ENCODE measurements at regions not wholly inside any gene's neighbourhood (a gene's known extent, or its start where the extent isn't known, plus 50 kb on each side); places are given as distances from the start of the nearest gene placed in this dataset.

GRCh38 chr5:155905364-155905763, 421.6 kb upstream of the SGCD start:
- H3K4me1 ChIP-seq (ENCODE audit: control insufficient read depth in 2 of 2, insufficient read depth in 1 of 2, low read depth in 1 of 2, low read length in 2 of 2): no peaks in the 10 kb centered on the region
- H2BK5ac ChIP-seq (ENCODE audit: low read length): no peak overlapping the region
- H3K4me3 ChIP-seq (ENCODE audit: low read length in 2 of 2): no peak overlapping the region
- WGBS, 2 donors (ENCODE audit: extremely low coverage in 2 of 2, insufficient read length in 2 of 2, insufficient replicate concordance in 1 of 2): no CpG with 5 or more reads among the region's 3 CpGs
- H3K27ac ChIP-seq (replicated peaks; ENCODE audit: low read length): no peak overlapping the region
- H3K79me1 ChIP-seq (ENCODE audit: low read depth, low read length): no peaks in the 10 kb centered on the region
- no peak overlapping the region for H2AFZ ChIP-seq (ENCODE audit: low read length)
- no peak overlapping the region for H4K91ac ChIP-seq (ENCODE audit: low read depth, low read length, poor library complexity)
- no peaks in the 10 kb centered on the region for H3K27me3 ChIP-seq (ENCODE audit: control insufficient read depth in 3 of 3, insufficient read depth in 3 of 3, low read depth in 1 of 3, low read length in 3 of 3)
- no peak for DNase-seq (ENCODE audit: low spot score)
- H3K4ac ChIP-seq (ENCODE audit: low read length): no peak overlapping the region
- H3K36me3 ChIP-seq (replicated peaks in 1 of 2; ENCODE audit: control insufficient read depth in 2 of 2, insufficient read depth in 2 of 2, low read length in 2 of 2): no peaks in the 10 kb centered on the region
- no peak overlapping the region for H2AK5ac ChIP-seq (ENCODE audit: low read depth, low read length)
- no peak overlapping the region for H3K14ac ChIP-seq (ENCODE audit: low read length)
- no peak overlapping the region for H3K23ac ChIP-seq (ENCODE audit: low read depth, low read length, poor library complexity)
- no peak overlapping the region for H3K4me2 ChIP-seq (ENCODE audit: insufficient read depth, low read length, poor library complexity, severe bottlenecking)
- H2BK12ac ChIP-seq (ENCODE audit: low read length): no peak overlapping the region
- no peak overlapping the region for H2BK15ac ChIP-seq (ENCODE audit: low read length)
- H3K18ac ChIP-seq (ENCODE audit: low read length): no peak overlapping the region
- no peak overlapping the region for H2BK120ac ChIP-seq (ENCODE audit: low read depth, low read length)
- no peak overlapping the region for H4K8ac ChIP-seq (ENCODE audit: low read depth, low read length)
- no peak overlapping the region for H3K9ac ChIP-seq (ENCODE audit: low read depth, low read length, poor library complexity)
- no peaks in the 10 kb centered on the region for H3K9me3 ChIP-seq (replicated peaks in 1 of 2; ENCODE audit: control insufficient read depth in 2 of 2, insufficient read depth in 1 of 2, low read depth in 1 of 2, low read length in 2 of 2)

DNA sequence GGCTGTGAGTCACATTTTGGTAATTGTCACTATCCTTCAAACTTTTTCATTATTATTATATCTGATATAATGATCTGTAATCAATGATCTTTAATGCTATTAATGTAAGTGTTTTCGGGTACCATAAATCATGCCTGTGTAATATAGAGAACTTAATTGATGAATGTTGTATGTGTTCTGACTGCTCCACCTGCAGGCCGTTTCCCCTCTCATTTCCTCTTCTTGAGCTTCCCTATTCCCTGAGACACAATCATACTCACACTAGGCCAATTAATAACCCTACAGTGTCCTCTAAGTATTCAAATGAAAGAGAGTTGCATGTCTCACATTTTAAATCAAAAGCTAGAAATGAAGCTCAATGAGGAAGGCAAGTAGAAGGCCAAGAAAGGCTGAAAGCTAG, 420.9 kb upstream of the SGCD start:
- Histone ChIP-seq H3K4ac (ENCODE audit: low read length) (no peak overlapping the region), H2BK5ac (ENCODE audit: low read length) (no peak overlapping the region), H3K27me3 (ENCODE audit: control insufficient read depth in 3 of 3, insufficient read depth in 3 of 3, low read depth in 1 of 3, low read length in 3 of 3) (no peaks in the 10 kb centered on the region), H2BK15ac (ENCODE audit: low read length) (no peak overlapping the region), H3K4me2 (ENCODE audit: insufficient read depth, low read length, poor library complexity, severe bottlenecking) (no peak overlapping the region), H3K79me1 (ENCODE audit: low read depth, low read length) (no peaks in the 10 kb centered on the region), H3K4me3 (ENCODE audit: low read length in 2 of 2) (no peak overlapping the region), H3K23ac (ENCODE audit: low read depth, low read length, poor library complexity) (no peak overlapping the region), H3K9ac (ENCODE audit: low read depth, low read length, poor library complexity) (no peak overlapping the region), H2BK120ac (ENCODE audit: low read depth, low read length) (no peak overlapping the region), H2AFZ (ENCODE audit: low read length) (no peak overlapping the region), H4K91ac (ENCODE audit: low read depth, low read length, poor library complexity) (no peak overlapping the region), H4K8ac (ENCODE audit: low read depth, low read length) (no peak overlapping the region), H3K36me3 (replicated peaks in 1 of 2; ENCODE audit: control insufficient read depth in 2 of 2, insufficient read depth in 2 of 2, low read length in 2 of 2) (no peaks in the 10 kb centered on the region), H3K4me1 (ENCODE audit: control insufficient read depth in 2 of 2, insufficient read depth in 1 of 2, low read depth in 1 of 2, low read length in 2 of 2) (no peaks in the 10 kb centered on the region), H3K18ac (ENCODE audit: low read length) (no peak overlapping the region), H2AK5ac (ENCODE audit: low read depth, low read length) (no peak overlapping the region), H3K27ac (replicated peaks; ENCODE audit: low read length) (no peak overlapping the region), H3K9me3 (replicated peaks in 1 of 2; ENCODE audit: control insufficient read depth in 2 of 2, insufficient read depth in 1 of 2, low read depth in 1 of 2, low read length in 2 of 2) (no peaks in the 10 kb centered on the region), H2BK12ac (ENCODE audit: low read length) (no peak overlapping the region), H3K14ac (ENCODE audit: low read length) (no peak overlapping the region)
- WGBS, 2 donors (ENCODE audit: extremely low coverage in 2 of 2, insufficient read length in 2 of 2, insufficient replicate concordance in 1 of 2): no CpG with 5 or more reads among the region's 2 CpGs
- DNase-seq (ENCODE audit: low spot score): no peak

GRCh38 chr5:155908543-155908942, 418.4 kb upstream of the SGCD start:
- Histone ChIP-seq H4K8ac (ENCODE audit: low read depth, low read length) (no peak overlapping the region), H3K4ac (ENCODE audit: low read length) (no peak overlapping the region), H3K23ac (ENCODE audit: low read depth, low read length, poor library complexity) (no peak overlapping the region), H3K36me3 (replicated peaks in 1 of 2; ENCODE audit: control insufficient read depth in 2 of 2, insufficient read depth in 2 of 2, low read length in 2 of 2) (no peaks in the 10 kb centered on the region), H3K9ac (ENCODE audit: low read depth, low read length, poor library complexity) (no peak overlapping the region), H2BK12ac (ENCODE audit: low read length) (no peak overlapping the region), H2BK15ac (ENCODE audit: low read length) (no peak overlapping the region), H3K18ac (ENCODE audit: low read length) (no peak overlapping the region), H3K4me1 (ENCODE audit: control insufficient read depth in 2 of 2, insufficient read depth in 1 of 2, low read depth in 1 of 2, low read length in 2 of 2) (no peaks in the 10 kb centered on the region), H3K9me3 (replicated peaks in 1 of 2; ENCODE audit: control insufficient read depth in 2 of 2, insufficient read depth in 1 of 2, low read depth in 1 of 2, low read length in 2 of 2) (no peaks in the 10 kb centered on the region), H2AK5ac (ENCODE audit: low read depth, low read length) (no peak overlapping the region), H3K14ac (ENCODE audit: low read length) (no peak overlapping the region), H4K91ac (ENCODE audit: low read depth, low read length, poor library complexity) (no peak overlapping the region), H3K4me3 (ENCODE audit: low read length in 2 of 2) (no peak overlapping the region), H2AFZ (ENCODE audit: low read length) (no peak overlapping the region), H2BK5ac (ENCODE audit: low read length) (no peak overlapping the region), H3K27ac (replicated peaks; ENCODE audit: low read length) (no peak overlapping the region), H3K27me3 (ENCODE audit: control insufficient read depth in 3 of 3, insufficient read depth in 3 of 3, low read depth in 1 of 3, low read length in 3 of 3) (no peaks in the 10 kb centered on the region), H3K4me2 (ENCODE audit: insufficient read depth, low read length, poor library complexity, severe bottlenecking) (no peak overlapping the region), H3K79me1 (ENCODE audit: low read depth, low read length) (no peaks in the 10 kb centered on the region), H2BK120ac (ENCODE audit: low read depth, low read length) (no peak overlapping the region)
- DNase-seq (ENCODE audit: low spot score): no peak
- no CpG with 5 or more reads among the region's 5 CpGs for WGBS, 2 donors (ENCODE audit: extremely low coverage in 2 of 2, insufficient read length in 2 of 2, insufficient replicate concordance in 1 of 2)

- no peak overlapping the region for H2BK5ac ChIP-seq (ENCODE audit: low read length)
- H3K36me3 ChIP-seq (replicated peaks in 1 of 2; ENCODE audit: control insufficient read depth in 2 of 2, insufficient read depth in 2 of 2, low read length in 2 of 2): no peaks in the 10 kb centered on the region
- H3K27ac ChIP-seq (replicated peaks; ENCODE audit: low read length): no peak overlapping the region
- H3K18ac ChIP-seq (ENCODE audit: low read length): no peak overlapping the region
- H3K9ac ChIP-seq (ENCODE audit: low read depth, low read length, poor library complexity): no peak overlapping the region
- H2AFZ ChIP-seq (ENCODE audit: low read length): no peak overlapping the region
- H3K4me3 ChIP-seq (ENCODE audit: low read length in 2 of 2): no peak overlapping the region
- H4K91ac ChIP-seq (ENCODE audit: low read depth, low read length, poor library complexity): no peak overlapping the region
- no peak overlapping the region for H2BK15ac ChIP-seq (ENCODE audit: low read length)
- no peak overlapping the region for H2AK5ac ChIP-seq (ENCODE audit: low read depth, low read length)
- H3K23ac ChIP-seq (ENCODE audit: low read depth, low read length, poor library complexity): no peak overlapping the region
- no peaks in the 10 kb centered on the region for H3K4me1 ChIP-seq (ENCODE audit: control insufficient read depth in 2 of 2, insufficient read depth in 1 of 2, low read depth in 1 of 2, low read length in 2 of 2)
- H2BK12ac ChIP-seq (ENCODE audit: low read length): no peak overlapping the region
- H3K9me3 ChIP-seq (replicated peaks in 1 of 2; ENCODE audit: control insufficient read depth in 2 of 2, insufficient read depth in 1 of 2, low read depth in 1 of 2, low read length in 2 of 2): no peaks in the 10 kb centered on the region
- no peak overlapping the region for H3K14ac ChIP-seq (ENCODE audit: low read length)
- H3K27me3 ChIP-seq (ENCODE audit: control insufficient read depth in 3 of 3, insufficient read depth in 3 of 3, low read depth in 1 of 3, low read length in 3 of 3): no peaks in the 10 kb centered on the region
- H2BK120ac ChIP-seq (ENCODE audit: low read depth, low read length): no peak overlapping the region
- H4K8ac ChIP-seq (ENCODE audit: low read depth, low read length): no peak overlapping the region
- no CpG with 5 or more reads among the region's 5 CpGs for WGBS, 2 donors (ENCODE audit: extremely low coverage in 2 of 2, insufficient read length in 2 of 2, insufficient replicate concordance in 1 of 2)
- H3K4ac ChIP-seq (ENCODE audit: low read length): no peak overlapping the region
- no peak overlapping the region for H3K4me2 ChIP-seq (ENCODE audit: insufficient read depth, low read length, poor library complexity, severe bottlenecking)
- no peak for DNase-seq (ENCODE audit: low spot score)
- H3K79me1 ChIP-seq (ENCODE audit: low read depth, low read length): no peaks in the 10 kb centered on the region
These were observed 414.7 kb upstream of the SGCD start for GRCh38 chr5:155912291-155912690.
